WERI-Rb-1 (cell line): ENCODE measurements at regions not wholly inside any gene's neighbourhood (a gene's known extent, or its start where the extent isn't known, plus 50 kb on each side); places are given as distances from the start of the nearest gene placed in this dataset.

Source experiments
- DNase-seq: peaks from one replicate; pipeline ENCODE4 v3.0.0-alpha.2; 2020
- H3K27ac ChIP-seq: fragments of 250-450 bp; sonication (Bioruptor Pico); 2 replicates; pipeline ENCODE4 v1.5.1; 2020; ENCODE audit warnings: mild to moderate bottlenecking, moderate library complexity
- H3K27me3 ChIP-seq: fragments of 250-450 bp; sonication (Bioruptor Pico); 2 replicates; pipeline ENCODE4 v1.5.1; 2021; ENCODE audit warnings: mild to moderate bottlenecking, low read depth, moderate library complexity; ENCODE audit not compliant: insufficient read depth, severe bottlenecking
- H3K36me3 ChIP-seq: fragments of 250-450 bp; sonication (Bioruptor Pico); 2 replicates; pipeline ENCODE4 v1.5.1; 2020; ENCODE audit warnings: mild to moderate bottlenecking, moderate library complexity
- H3K4me3 ChIP-seq: 2 replicates; pipeline ENCODE4 v1.5.1; 2011; ENCODE audit warnings: low read depth, mild to moderate bottlenecking, control low read depth, low read length
- H3K9me3 ChIP-seq: fragments of 250-450 bp; sonication (Bioruptor Pico); 2 replicates; pipeline ENCODE4 v1.5.1; 2021; ENCODE audit warnings: mild to moderate bottlenecking, moderate library complexity; ENCODE audit not compliant: severe bottlenecking
- CTCF ChIP-seq: IDR thresholded peaks from 2 replicates; pipeline ENCODE4 v1.5.1; 2011; ENCODE audit warnings: low read depth, mild to moderate bottlenecking, control low read depth, inconsistent platforms, low read length

- no peak for TF ChIP-seq CTCF
- no peak overlapping the region for H3K27ac ChIP-seq
Observed at GRCh38 chr2:150006591-150006990, 419.0 kb upstream of the MMADHC start.

DNA sequence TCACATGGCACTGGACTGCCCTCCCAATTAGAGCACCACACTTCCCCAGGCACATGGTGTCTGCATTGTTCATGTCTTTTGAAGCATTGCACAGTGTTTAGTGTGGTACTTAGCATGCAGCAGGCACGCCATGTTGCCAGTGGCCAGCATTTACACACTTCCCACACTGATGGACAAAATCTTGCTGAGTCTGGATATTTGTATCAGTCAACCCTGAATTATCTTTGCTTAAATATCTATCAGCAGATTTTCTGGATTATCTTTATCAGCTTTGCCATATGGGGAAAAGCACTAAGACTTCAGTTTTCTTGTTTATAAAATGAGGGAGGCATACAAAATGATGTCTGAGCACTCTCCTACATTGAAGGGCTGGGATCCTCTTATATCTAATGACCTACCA lies 416.0 kb upstream of the MMADHC start:
- H3K4me3 ChIP-seq = no peak overlapping the region
- no peak for TF ChIP-seq CTCF
- H3K27me3 ChIP-seq = no peaks in the 10 kb centered on the region
- H3K9me3 ChIP-seq = no peaks in the 10 kb centered on the region
- no peak overlapping the region for H3K27ac ChIP-seq
- H3K36me3 ChIP-seq = no peaks in the 10 kb centered on the region
- no peak for DNase-seq

More at GRCh38 chr2:150006591-150006990, 419.0 kb upstream of the MMADHC start:
- Histone ChIP-seq H3K4me3 (no peak overlapping the region), H3K27me3 (no peaks in the 10 kb centered on the region), H3K9me3 (no peaks in the 10 kb centered on the region), H3K36me3 (no peaks in the 10 kb centered on the region)
- no peak for DNase-seq

GRCh38 chr2:150001788-150002187 lies 414.2 kb upstream of the MMADHC start:
- no peak for DNase-seq
- TF ChIP-seq CTCF = no peak
- H3K9me3 ChIP-seq = no peaks in the 10 kb centered on the region
- H3K27me3 ChIP-seq = no peaks in the 10 kb centered on the region
- H3K27ac ChIP-seq = no peak overlapping the region
- H3K36me3 ChIP-seq = no peaks in the 10 kb centered on the region
- H3K4me3 ChIP-seq = no peak overlapping the region

GRCh38 chr2:149996901-149997300 lies 409.3 kb upstream of the MMADHC start:
- no peak for TF ChIP-seq CTCF
- H3K27ac ChIP-seq = no peak overlapping the region
- no peak for DNase-seq
- no peaks in the 10 kb centered on the region for H3K27me3 ChIP-seq
- no peaks in the 10 kb centered on the region for H3K36me3 ChIP-seq
- no peak overlapping the region for H3K4me3 ChIP-seq
- H3K9me3 ChIP-seq = no peaks in the 10 kb centered on the region

GRCh38 chr2:149994057-149994728 lies 406.6 kb upstream of the MMADHC start:
- Histone ChIP-seq H3K9me3 (no peaks in the 10 kb centered on the region), H3K36me3 (no peaks in the 10 kb centered on the region), H3K4me3 (no peak overlapping the region), H3K27me3 (no peaks in the 10 kb centered on the region), H3K27ac (no peak overlapping the region)
- TF ChIP-seq CTCF = no peak
- no peak for DNase-seq

DNA sequence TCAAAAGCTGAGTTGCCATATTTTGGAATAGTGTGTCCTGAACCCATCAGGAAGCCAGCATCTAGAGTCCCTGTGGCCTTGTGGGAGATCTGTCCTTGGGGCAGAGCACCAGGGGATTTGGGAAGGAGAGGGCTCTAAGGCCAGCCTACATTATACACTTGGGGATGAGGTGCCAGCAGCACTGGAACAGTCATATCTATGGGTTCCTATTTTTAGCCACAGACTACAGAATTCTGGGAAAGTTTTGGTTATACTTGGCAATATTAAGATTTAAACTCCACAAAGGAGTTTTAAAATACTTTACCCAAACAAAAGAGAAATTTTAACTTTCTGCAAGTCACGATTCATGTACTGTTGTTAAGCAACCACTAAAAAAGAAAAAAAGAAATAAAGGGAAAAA lies 405.7 kb upstream of the MMADHC start:
- Histone ChIP-seq H3K4me3 (no peak overlapping the region), H3K36me3 (no peaks in the 10 kb centered on the region), H3K27me3 (no peaks in the 10 kb centered on the region), H3K9me3 (no peaks in the 10 kb centered on the region), H3K27ac (no peak overlapping the region)
- TF ChIP-seq CTCF = no peak
- no peak for DNase-seq
